HG03378 (cell line): ENCODE measurements at regions not wholly inside any gene's neighbourhood (a gene's known extent, or its start where the extent isn't known, plus 50 kb on each side); places are given as distances from the start of the nearest gene placed in this dataset.
A peak's percentile ranks its signal among the peaks of the same experiment; 100 is the strongest.

Source experiments
- ATAC-seq: cut with Tn5 transposase; IDR thresholded peaks from one replicate; pipeline ENCODE4 v1.9.1; 2021; ENCODE audit warnings: mild to moderate bottlenecking, moderate library complexity; ENCODE audit not compliant: unreplicated experiment

DNA sequence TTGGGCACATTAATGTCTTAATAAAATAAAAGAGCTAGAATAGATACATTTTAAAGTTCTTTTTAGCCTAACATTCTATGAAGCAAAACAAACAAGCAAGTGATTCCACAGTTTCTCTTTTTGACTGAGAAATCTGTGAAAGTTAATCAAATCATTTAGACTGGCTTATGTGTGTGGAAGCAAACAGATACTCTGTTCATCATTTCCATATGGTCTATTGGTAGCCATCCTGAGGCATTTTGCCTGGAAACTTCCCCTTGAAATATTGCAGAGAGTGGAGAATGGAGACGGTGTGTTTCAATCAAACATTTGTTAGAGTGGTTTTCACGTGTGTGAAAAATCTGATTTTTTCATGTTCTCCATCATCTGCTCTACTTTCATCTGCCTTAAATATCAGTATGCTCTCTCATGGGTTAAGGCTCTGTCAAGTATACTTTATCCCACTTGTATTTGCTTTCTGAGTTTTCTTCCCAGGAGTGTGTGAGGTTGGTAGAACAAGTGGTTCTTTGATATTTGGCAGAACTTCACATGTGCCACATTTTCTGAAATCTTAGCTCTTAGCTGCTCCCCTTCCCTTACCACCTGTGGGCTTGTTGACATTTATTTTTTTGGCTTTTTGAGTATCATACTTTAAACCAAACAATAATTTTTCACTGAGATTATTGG, 139.1 kb upstream of the PTGFR start:
- ATAC-seq, result no peak

DNA sequence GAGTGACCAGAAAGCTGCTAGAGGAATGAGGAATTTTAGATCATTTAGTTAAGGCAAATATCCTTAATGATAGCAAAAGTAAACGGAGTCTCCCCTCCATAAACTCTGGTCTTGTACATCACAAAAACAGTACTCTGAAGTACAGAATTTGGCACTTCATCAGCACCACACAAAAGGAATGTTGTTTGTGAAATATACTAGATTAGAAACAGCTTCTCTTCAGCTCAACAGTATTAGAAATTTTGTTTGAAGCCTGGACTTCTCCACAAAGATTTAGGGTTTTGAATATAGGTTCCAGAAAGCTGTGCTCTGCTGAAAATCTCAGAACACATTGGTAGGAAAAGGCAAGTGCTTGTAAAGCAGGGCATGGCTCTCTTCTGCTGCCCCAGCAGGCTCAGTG, 135.1 kb upstream of the PTGFR start:
- no peak for ATAC-seq

DNA sequence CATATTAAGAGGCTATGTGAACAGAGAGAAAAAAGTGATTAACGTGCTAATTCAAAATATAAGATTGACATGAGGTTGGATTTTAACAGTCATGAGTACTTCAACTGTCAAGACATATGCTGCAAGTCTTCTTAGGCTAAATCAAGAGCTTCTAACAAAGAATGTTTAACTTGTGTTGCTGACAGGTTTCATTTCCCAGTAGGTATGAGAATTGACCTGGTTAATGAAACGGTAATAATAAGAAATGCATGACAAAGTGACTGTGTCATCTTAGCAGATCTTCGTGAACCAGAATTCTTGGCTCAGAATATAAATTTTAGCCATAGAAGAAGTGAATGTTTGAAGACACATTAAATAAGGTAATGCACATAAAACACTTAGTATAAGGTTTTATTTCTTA, 132.6 kb upstream of the PTGFR start:
- ATAC-seq, result no peak

DNA sequence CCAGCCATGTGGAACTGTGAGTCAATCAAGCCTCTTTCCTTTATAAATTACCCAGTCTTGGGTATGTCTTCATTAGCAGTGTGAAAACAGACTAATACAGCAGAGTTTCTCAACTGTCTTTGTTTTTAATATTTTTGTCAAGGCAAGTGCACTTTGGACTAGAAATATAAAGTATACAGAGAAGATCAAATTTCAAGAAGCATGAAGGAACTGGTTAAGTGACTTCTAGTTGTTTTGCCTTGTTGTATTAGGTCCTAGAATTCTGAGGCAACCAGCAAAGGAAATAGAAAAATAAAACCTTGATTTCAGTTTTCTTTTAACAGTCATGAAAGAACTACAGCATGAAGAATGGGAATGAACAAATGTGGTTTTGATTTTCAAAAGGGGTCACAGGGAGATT, 131.1 kb upstream of the PTGFR start:
- ATAC-seq, result no peak

DNA sequence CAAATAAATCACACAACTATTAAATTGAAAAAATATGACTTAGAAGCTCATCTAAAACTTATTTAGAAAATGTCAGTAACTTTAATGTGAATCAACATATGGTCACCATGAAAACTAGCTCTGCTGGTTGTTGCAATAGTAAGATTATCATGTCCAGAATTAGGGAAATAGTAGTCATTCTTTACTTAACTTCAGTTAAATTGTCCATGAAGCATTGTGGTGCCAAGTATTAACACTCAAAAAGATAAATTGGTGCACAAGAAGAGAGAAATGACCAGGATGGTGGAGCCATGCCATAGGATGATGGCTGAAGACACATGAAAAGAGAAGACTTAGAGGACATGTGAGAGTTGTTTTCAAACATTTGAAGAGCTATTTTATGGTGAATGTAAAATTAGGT, 130.2 kb upstream of the PTGFR start:
- ATAC-seq, result no peak

DNA sequence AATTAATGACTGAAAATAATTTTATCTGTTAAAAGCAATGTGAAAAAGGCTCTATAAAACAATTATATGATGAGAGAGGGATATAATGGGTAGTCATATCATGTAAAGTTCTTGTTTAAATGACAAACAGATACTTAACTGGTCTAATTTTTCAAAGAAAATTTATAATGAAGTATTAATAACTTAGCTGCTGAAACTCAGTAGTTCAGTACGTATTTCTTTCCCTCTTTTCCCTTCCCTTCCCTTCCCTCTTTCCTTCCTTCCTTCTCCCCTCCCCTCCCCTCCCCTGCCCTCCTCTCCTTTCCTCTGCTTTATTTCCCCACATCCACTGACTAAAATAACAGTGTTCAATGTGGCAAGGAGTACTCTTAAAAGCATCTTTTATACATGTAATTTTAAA, 123.1 kb upstream of the PTGFR start:
- ATAC-seq, result no peak

DNA sequence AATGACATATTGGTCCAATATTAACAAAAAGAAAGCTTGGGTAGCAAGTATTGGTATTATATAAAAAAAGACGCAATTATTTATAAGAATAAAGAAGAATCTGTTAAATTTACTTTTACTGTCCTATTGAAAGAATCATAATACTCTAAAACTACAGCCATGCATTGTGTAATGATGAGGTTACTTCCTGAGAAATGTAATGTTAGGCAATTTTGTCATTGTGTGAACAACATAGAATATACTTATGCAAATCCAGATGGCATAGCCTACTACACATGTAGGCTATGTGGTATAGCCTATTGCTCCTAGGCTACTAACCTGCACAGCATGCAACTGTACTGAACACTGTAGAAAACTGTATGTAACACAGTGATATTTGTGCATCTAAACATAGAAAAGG, 121.2 kb upstream of the PTGFR start:
- no peak for ATAC-seq

DNA sequence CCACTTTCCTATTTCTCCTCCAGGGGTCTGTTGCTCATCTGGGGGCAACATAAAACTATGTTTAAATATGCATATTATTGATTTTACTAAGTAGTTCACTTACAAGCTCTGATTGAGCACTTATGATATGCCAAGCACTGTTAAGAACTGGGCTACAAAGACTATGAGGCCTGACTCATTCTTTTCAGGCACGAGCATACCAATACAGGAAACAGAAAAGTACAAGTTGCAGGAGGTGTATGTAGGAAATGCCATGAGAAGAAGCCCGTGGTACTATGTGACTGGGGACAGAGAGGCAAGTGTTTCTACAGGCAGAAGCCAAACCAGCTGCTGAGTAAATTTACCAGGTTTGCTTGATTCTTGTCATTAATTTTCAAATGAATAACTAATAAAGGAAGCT, 120.4 kb upstream of the PTGFR start:
- peak; percentile 73 for ATAC-seq

DNA sequence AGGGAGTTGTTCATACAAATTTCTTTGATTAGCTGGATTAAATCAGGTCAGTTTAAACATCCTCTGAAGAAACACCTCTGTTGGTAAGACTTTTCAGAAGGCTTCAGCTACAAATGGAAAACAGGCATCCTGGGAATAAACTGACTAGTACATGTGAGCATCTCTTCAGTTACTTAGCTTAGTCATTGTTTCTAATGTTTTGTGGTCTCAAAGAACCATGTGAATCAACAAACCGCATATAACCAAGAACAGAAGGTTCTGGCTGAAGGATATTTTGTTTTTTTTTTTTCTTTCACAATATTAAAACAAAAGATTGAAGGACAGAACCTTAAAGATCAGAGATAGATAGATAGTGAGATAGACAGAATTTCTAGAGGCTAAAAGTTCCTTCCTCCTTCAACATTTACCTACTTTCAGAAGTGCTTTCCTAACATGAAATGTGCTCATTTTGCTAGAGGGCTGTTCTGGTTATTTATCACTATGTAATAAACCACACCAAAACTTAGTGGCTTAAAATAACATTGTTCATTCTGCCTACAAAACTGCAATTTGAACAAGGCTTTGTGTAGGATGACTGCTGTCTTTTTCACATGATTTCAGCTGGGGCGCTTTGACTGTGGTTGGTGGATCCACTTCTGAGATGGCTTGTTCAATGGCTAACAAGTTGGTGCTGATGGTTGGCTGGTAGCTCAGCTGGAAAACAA, 119.8 kb upstream of the PTGFR start:
- peak; percentile 61 for ATAC-seq

DNA sequence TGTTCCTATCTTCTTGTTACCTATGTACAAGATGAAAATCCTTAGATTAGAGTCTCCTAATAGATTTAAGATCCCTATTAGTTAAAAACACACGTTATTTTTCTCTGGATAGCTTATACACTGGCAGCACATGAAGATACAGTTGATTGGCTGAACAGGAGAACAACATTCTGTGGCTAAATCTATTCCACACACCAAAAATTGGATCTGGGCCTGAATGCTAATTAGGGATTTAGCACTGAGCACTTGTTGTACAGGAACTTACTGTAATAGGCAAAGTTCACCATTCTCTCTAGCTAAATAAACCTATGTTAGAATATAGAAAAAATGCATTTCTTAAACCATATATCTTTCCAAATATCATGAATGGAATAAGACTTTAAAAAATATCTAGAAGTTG, 117.1 kb upstream of the PTGFR start:
- ATAC-seq, result no peak

DNA sequence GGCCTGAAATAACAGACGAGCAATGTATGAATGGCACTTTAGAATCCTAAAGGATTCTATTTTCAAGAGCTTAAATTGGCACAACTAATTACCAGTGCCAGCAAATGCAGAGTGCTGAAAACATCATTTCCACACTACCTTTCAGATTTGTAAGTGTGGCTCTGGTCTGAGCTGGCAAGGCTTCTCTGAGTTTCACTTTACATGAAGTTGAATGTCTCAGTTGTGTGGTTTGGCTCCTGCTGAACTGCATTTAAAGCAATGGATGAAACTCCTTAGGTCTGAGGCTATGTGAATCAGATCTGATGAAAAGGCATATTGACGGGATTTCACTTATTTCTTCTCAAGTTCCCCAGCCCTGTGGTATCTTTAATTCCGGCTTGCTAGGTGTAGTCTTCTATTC, 114.8 kb upstream of the PTGFR start:
- ATAC-seq, result no peak

DNA sequence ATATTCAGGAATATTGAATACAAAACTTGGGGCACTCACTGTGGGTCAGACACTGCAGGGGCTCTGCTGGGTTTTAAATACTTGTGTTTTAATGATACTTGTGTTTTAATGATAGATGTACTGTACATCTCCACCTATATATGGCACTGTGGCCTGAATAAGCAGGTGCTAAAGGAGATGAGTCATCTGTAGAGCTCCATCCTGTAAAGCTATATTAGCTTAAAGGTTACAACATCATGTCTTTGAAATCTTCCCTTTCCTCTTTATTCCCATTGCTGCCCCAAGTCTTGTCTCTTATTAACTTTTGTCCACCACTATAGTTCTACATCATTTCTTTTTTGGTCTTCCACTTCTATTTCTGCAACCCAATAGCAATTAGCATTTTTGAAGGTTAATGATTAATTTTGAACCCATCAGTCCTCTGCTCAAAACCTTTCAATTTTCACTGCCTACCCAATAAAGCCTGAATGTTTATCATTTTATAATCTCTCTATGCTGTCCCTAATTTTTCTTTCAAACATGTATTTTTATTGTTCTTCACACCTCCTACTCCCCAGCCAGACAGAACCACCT, 113.3 kb upstream of the PTGFR start:
- peak; percentile 92 for ATAC-seq

DNA sequence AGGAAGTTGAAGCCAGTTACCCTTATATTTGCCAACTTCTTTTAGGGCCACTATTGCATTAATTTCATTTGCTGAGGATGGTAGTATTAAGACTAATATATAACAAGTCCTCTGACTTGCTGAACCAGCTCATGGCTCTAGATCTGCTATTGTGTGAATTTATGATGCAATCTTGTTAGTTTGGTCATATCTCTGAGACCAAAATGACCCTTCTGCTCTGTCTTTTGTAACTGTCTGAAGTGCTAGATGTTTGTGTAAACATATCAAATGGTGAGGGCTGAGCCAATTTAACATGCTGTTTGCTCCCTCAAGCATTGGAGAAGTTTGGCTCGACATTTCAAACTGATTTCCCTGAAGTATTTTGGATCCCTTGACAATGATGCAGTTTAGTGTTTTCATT, 106.9 kb upstream of the PTGFR start:
- ATAC-seq, result no peak

DNA sequence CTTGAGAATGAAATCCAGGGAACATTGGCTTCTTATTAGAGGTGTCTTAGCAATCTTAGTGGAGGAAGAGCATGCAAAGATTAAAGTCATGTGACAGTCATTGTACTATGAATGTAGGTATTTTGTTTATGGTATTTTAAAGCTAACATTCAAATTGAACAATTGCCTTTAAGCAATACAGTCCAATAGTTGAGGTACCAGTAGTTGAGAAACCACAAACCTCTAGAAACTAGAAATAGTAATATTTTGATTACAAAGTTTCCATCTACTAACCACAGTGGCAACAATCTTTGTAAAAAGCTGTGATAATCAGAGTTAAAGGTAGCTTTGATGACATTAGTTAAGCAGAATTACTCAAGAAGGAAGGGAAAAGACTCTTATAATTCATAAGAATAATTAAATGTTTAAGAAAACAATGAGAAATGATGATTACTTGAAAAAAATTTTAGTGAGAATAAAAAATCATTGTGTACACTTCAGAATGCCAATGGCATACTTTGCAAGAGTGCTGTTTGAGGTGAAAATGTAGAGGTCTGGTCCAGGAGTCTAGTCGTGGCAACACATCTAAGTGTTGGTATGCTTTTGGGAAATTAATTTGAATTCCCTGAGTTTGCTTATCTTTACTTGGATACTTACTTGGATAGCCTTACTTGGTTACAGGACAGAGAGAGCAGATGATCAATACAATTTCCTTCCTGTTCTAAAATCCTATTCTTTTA, 104.9 kb upstream of the PTGFR start:
- peak; percentile 97 for ATAC-seq

DNA sequence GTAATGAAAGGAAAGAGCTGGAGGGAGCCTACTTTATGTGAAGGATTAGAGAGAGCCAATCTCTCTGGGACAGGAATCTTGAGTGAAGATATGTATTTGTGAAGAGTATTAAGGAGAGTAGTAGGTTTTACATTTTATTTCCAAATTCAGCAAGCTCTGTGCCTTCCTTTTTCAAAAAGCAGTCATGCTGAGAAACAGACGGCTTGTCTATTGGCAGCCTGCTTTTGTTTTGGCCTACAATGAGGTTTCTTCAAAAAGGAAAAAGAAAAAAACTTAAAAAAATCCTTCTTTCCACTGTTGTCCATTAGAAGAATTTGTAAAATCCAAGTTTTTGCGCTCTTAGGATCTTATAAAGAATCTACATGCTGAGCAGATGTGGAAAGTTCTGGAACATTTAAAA, 103.6 kb upstream of the PTGFR start:
- ATAC-seq, result no peak

DNA sequence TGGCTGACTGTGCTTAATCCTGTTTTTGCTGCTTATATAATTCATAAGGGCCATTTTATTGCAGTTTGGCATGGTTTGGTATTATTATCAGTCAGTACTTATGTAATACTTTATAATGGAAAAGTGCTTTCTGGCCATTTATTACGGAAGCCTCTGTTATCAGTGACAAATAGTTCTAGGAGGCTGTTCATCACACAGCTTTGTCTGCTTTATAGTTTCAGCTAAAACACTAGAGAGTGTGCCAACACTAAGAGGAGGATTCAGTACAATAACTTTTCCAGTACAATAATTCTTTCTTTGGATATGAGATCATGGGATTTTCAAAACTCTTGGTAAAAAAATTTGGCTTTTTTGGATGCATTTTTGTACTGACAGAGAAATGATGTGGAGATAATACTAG, 102.9 kb upstream of the PTGFR start:
- ATAC-seq, result no peak

DNA sequence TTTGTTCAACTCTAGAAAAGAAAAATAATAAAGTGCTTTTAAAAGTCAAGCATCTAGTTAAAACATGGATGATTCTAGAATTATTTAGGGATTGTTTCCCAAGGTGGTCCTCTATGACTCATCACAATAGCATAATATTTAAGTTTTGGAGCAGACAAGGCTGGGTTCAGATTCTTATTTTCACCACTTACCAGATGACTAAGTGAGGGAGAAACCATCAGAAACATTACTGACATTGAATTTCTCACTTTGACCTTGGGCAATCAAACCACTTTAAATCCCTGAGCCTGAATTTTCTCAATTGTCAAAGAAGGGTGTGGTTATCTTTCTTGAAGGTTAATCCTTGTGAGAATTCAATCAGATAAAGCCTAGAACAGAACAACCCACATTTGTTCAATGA, 102.5 kb upstream of the PTGFR start:
- ATAC-seq, result no peak

DNA sequence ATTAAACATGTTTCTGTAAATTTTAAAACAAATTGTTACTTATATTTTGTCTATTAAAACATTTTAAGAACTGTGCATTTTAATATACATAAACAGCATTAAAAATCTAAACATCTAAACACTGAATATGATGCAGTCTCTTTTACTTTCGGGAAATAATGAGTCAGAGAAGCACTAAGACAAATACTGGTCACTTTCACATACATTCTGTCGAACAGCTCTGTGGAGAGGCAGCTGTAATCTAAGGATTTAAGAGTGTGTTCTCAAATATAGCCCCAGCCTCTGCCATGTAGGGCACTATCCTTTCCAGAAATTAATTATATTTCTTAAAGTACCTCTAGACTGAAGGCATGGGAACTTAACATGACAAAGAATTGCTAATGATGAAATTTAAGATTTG, 89.6 kb upstream of the PTGFR start:
- ATAC-seq, result no peak

DNA sequence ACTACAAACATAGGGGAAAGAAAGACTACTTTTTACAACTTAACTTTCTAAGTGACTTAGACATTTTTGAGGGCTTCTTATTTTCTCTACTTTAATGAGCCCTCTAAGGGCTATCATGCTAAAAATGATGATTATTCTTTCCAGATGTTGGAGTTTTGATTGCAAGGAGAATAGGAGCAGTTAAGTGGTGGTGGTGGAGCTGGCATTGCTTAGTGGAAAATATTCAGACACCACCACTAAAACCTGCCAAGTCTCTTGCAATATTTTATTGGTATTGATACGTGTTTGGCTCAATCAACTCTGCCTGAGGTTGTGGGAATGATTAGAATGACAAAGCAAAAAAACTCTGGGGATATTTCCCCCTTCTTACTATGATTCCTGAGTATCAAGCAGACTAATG, 82.6 kb upstream of the PTGFR start:
- ATAC-seq, result no peak

DNA sequence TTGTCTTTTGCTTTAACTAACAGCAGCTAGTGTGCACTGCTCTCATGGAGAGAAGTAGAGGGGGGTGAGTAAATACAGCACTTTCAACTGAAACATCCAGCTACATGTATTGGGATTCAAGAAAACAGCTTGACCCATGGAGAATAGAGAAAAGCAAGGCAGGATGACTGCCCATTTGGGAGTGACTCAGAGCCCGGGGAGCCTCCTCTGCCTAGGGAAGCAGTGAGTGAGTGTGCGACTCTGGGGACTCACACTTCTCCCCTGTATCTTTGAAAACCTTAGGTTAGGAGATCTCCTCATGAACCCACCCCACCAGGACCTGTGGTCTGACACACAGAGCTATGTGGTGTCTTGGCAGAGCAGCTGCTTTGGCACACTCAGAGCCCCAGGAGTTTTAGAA, 82.0 kb upstream of the PTGFR start:
- ATAC-seq, result no peak

DNA sequence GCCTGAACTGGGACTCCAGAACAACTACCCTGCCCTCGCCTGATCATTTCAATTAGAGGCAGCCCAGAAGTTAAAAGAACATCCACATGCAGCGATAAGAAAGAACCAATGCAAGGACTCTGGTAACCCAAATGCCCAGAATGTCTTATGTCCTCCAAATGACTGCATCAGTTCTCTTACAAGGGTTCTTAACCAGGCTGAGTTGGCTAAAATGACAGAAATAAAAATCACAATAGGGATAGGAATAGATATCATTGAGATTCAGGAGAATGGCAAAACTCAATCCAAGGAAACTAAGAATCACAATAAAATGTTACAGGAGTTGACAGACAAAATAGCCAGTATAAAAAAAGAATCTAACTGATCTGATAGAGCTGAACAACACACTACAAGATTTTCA, 80.1 kb upstream of the PTGFR start:
- no peak for ATAC-seq

DNA sequence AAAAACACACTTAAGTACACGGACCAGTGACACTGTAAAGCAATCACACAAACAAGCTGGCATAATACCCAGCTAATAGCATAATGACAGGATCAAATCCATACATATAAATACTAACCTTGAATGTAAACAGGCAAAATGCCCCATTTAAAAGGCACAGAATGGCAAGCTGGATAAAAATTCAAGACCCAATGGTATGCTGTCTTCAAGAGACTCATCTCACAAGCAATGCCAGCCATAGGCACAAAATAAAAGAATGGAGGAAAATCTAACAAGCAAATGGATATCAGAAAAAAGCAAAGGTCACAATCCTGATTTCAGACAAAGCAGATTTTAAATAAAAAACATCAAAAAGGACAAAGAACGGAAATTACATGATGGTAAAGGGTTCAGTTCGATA, 79.1 kb upstream of the PTGFR start:
- ATAC-seq, result no peak
